ENCODE measurements at regions not wholly inside any gene's neighbourhood (a gene's known extent, or its start where the extent isn't known, plus 50 kb on each side); places are given as distances from the start of the nearest gene placed in this dataset.

DNA sequence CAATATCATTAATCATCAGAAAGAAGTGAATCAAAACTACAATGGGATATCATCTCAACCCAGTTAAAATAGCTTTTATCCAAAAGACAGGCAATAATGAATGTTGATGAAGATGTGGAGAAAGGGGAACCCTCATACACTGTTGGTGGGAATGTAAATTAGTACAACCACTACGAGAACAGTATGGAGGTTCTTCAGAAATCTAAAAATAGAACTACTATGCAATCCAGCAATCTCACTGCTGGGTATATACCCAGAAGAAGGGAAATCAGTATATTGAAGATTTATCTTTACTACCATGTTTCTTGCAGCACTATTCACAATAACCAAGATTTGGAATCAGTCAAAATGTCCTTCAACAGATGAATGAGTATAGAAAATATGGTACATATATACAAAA is 189.8 kb downstream of the HHIPL2 start:
- TF ChIP-seq, protein P1, sequence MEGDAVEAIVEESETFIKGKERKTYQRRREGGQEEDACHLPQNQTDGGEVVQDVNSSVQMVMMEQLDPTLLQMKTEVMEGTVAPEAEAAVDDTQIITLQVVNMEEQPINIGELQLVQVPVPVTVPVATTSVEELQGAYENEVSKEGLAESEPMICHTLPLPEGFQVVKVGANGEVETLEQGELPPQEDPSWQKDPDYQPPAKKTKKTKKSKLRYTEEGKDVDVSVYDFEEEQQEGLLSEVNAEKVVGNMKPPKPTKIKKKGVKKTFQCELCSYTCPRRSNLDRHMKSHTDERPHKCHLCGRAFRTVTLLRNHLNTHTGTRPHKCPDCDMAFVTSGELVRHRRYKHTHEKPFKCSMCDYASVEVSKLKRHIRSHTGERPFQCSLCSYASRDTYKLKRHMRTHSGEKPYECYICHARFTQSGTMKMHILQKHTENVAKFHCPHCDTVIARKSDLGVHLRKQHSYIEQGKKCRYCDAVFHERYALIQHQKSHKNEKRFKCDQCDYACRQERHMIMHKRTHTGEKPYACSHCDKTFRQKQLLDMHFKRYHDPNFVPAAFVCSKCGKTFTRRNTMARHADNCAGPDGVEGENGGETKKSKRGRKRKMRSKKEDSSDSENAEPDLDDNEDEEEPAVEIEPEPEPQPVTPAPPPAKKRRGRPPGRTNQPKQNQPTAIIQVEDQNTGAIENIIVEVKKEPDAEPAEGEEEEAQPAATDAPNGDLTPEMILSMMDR (conservative IDR thresholded peaks at IDR 0.05; ENCODE audit: low read length): no peak
- no peak for TF ChIP-seq EZH2phosphoT487 (IDR thresholded peaks at IDR 0.05; ENCODE audit: borderline replicate concordance)
